ENCODE measurements at regions not wholly inside any gene's neighbourhood (a gene's known extent, or its start where the extent isn't known, plus 50 kb on each side); places are given as distances from the start of the nearest gene placed in this dataset.
A peak's percentile ranks its signal among the peaks of the same experiment; 100 is the strongest.

DNA sequence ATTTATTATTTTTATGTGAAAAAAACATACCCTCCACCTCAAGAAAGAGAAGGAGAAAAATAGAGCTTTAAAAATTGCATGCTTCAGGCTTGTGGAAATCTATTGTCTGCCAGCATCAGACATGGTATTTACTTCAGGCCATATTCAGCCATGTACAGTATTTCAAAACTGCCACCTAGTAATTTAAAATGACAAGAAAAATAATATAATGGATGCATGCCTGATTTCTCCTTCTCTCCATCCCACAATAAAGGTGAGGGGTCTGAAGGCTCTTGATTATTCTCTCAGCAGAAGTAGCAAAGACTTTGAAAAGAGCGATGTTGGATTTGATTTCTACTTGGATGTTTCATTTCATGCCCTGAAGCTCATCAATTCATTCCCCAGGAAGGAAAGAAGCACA is 250.7 kb downstream of the TBC1D4 start:
- Histone ChIP-seq H3F3A (ENCODE audit: insufficient read depth, low read length) (no peaks in the 10 kb centered on the region), H3K4me2 (ENCODE audit: low read length) (no peak overlapping the region), H3K79me2 (ENCODE audit: insufficient read depth, low read length) (no peaks in the 10 kb centered on the region), H2AFZ (ENCODE audit: low read length) (no peak overlapping the region), H3K9me3 (ENCODE audit: low read length) (no peaks in the 10 kb centered on the region), H3K4me1 (ENCODE audit: insufficient read depth, low read length, severe bottlenecking) (no peaks in the 10 kb centered on the region), H3K36me3 (ENCODE audit: insufficient read depth, low read length) (no peaks in the 10 kb centered on the region), H3K27ac (ENCODE audit: low read depth, low read length, poor library complexity, severe bottlenecking) (no peak overlapping the region), H3K9me2 (ENCODE audit: low read depth, low read length) (no peaks in the 10 kb centered on the region), H3K4me3 (ENCODE audit: low read depth, low read length, poor library complexity, severe bottlenecking) (no peak overlapping the region), H3K27me3 (ENCODE audit: insufficient read depth, low read length) (no peaks in the 10 kb centered on the region), H4K20me1 (ENCODE audit: insufficient read depth, low read length) (no peaks in the 10 kb centered on the region), H3K9ac (ENCODE audit: low read length) (no peak overlapping the region)
- no peak for TF ChIP-seq EZH2 (IDR thresholded peaks at IDR 0.05; ENCODE audit: borderline replicate concordance, low read length)
- TF ChIP-seq, protein P1, sequence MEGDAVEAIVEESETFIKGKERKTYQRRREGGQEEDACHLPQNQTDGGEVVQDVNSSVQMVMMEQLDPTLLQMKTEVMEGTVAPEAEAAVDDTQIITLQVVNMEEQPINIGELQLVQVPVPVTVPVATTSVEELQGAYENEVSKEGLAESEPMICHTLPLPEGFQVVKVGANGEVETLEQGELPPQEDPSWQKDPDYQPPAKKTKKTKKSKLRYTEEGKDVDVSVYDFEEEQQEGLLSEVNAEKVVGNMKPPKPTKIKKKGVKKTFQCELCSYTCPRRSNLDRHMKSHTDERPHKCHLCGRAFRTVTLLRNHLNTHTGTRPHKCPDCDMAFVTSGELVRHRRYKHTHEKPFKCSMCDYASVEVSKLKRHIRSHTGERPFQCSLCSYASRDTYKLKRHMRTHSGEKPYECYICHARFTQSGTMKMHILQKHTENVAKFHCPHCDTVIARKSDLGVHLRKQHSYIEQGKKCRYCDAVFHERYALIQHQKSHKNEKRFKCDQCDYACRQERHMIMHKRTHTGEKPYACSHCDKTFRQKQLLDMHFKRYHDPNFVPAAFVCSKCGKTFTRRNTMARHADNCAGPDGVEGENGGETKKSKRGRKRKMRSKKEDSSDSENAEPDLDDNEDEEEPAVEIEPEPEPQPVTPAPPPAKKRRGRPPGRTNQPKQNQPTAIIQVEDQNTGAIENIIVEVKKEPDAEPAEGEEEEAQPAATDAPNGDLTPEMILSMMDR (IDR thresholded peaks at IDR 0.05; ENCODE audit: low read length) = no peak

DNA sequence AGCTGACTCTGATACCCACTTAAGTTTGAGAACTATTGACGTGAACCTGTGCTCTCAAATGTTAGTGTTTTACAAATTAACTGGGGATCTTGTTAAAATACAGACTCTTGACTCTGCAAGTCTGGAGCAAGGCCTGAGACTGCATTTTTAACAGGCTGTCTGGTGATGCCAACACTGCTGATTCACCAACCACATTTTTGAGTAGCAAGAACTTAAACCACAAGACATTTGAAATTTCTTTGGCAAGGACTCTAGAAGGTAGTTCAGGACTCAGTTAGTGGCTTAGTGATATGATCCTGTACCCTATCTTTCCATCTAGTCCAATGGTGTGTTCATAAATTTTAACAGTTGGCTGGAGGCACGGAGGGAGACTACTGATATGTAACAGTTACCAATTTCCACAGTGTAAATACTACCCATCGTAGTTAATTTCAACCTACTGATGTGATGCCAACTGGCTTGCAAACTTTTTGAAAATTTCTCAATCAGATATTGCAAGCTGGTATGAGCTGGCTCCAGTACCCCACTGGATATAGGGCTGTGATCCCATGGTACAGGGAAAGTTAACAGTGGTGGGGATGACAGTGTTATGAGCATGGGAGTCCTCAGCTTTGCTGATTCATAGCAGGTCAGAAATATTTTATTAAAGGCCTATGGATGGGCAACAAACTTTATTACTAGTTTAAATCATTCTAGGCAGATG is 255.1 kb downstream of the TBC1D4 start:
- Histone ChIP-seq H3K4me2 (ENCODE audit: low read length) (no peak overlapping the region), H3K27ac (ENCODE audit: low read depth, low read length, poor library complexity, severe bottlenecking) (no peak overlapping the region), H3K79me2 (ENCODE audit: insufficient read depth, low read length) (no peaks in the 10 kb centered on the region), H3K9me2 (ENCODE audit: low read depth, low read length) (no peaks in the 10 kb centered on the region), H3K9ac (ENCODE audit: low read length) (no peak overlapping the region), H3F3A (ENCODE audit: insufficient read depth, low read length) (no peaks in the 10 kb centered on the region), H2AFZ (ENCODE audit: low read length) (no peak overlapping the region), H3K9me3 (ENCODE audit: low read length) (no peaks in the 10 kb centered on the region), H3K4me3 (ENCODE audit: low read depth, low read length, poor library complexity, severe bottlenecking) (no peak overlapping the region), H3K4me1 (ENCODE audit: insufficient read depth, low read length, severe bottlenecking) (no peaks in the 10 kb centered on the region), H3K36me3 (ENCODE audit: insufficient read depth, low read length) (no peaks in the 10 kb centered on the region), H4K20me1 (ENCODE audit: insufficient read depth, low read length) (no peaks in the 10 kb centered on the region), H3K27me3 (ENCODE audit: insufficient read depth, low read length) (no peaks in the 10 kb centered on the region)
- no peak for TF ChIP-seq EZH2 (IDR thresholded peaks at IDR 0.05; ENCODE audit: borderline replicate concordance, low read length)
- TF ChIP-seq, protein P1 (IDR thresholded peaks at IDR 0.05; ENCODE audit: low read length) = no peak

DNA sequence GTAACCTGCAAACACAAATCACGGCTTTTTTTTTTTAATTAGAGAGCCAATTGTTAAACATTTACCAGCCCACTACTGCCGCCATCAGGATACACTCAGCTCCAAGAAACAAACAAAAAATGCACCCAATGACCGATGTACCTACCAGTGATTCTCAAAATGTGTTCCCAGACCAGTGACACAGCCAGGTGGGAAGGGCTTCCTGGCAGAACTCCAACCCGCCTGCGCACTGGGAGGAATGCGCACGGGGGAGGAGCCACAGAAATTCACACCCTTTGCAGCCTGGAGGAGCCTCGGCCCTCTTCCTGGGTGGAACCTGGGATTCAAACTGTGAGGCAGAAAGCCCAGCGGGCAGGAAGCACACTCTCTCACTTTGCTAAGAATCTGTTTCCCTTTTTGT is 255.9 kb downstream of the TBC1D4 start:
- Histone ChIP-seq H3K79me2 (ENCODE audit: insufficient read depth, low read length) (no peaks in the 10 kb centered on the region), H3K9ac (ENCODE audit: low read length) (no peak overlapping the region), H3K36me3 (ENCODE audit: insufficient read depth, low read length) (no peaks in the 10 kb centered on the region), H2AFZ (ENCODE audit: low read length) (no peak overlapping the region), H3K27ac (ENCODE audit: low read depth, low read length, poor library complexity, severe bottlenecking) (no peak overlapping the region), H3F3A (ENCODE audit: insufficient read depth, low read length) (no peaks in the 10 kb centered on the region), H3K9me2 (ENCODE audit: low read depth, low read length) (no peaks in the 10 kb centered on the region), H3K9me3 (ENCODE audit: low read length) (no peaks in the 10 kb centered on the region), H3K4me3 (ENCODE audit: low read depth, low read length, poor library complexity, severe bottlenecking) (no peak overlapping the region), H3K4me1 (ENCODE audit: insufficient read depth, low read length, severe bottlenecking) (no peaks in the 10 kb centered on the region), H4K20me1 (ENCODE audit: insufficient read depth, low read length) (no peaks in the 10 kb centered on the region), H3K4me2 (ENCODE audit: low read length) (no peak overlapping the region), H3K27me3 (ENCODE audit: insufficient read depth, low read length) (no peaks in the 10 kb centered on the region)
- TF ChIP-seq EZH2 (IDR thresholded peaks at IDR 0.05; ENCODE audit: borderline replicate concordance, low read length) = no peak
- TF ChIP-seq, protein P1 (IDR thresholded peaks at IDR 0.05; ENCODE audit: low read length) = peak; percentile 41; the same call in 1 of the 2 replicates

All from OCI-LY1 (cell line).